Endothelial cell (in vitro differentiated cells): ENCODE measurements at regions not wholly inside any gene's neighbourhood (a gene's known extent, or its start where the extent isn't known, plus 50 kb on each side); places are given as distances from the start of the nearest gene placed in this dataset.
"Not testable (repeated sequence)": the region's sequence is repeated elsewhere in the genome, so short reads cannot be mapped to it uniquely, and the experiment has no call there.

Experiments
- DNase-seq: peaks from one replicate; pipeline ENCODE4 v3.0.0; 2021; ENCODE audit warnings: low spot score
- H3K27ac Mint-ChIP-seq: one replicate; pipeline ENCODE4 v1.8.0; 2021; ENCODE audit warnings: mixed read lengths, inconsistent platforms; ENCODE audit not compliant: unreplicated experiment
- H3K27me3 Mint-ChIP-seq: one replicate; pipeline ENCODE4 v1.8.0; 2021; ENCODE audit warnings: mild to moderate bottlenecking, moderate library complexity, mixed read lengths, inconsistent platforms; ENCODE audit not compliant: unreplicated experiment
- H3K36me3 Mint-ChIP-seq: one replicate; pipeline ENCODE4 v1.8.0; 2021; ENCODE audit warnings: mild to moderate bottlenecking, low read depth, mixed read lengths, inconsistent platforms; ENCODE audit not compliant: unreplicated experiment
- H3K4me1 Mint-ChIP-seq: one replicate; pipeline ENCODE4 v1.8.0; 2021; ENCODE audit warnings: mild to moderate bottlenecking, mixed read lengths, inconsistent platforms; ENCODE audit not compliant: unreplicated experiment
- H3K4me3 Mint-ChIP-seq: one replicate; pipeline ENCODE4 v1.8.0; 2021; ENCODE audit warnings: mild to moderate bottlenecking, mixed read lengths, inconsistent platforms; ENCODE audit not compliant: unreplicated experiment
- H3K9me3 Mint-ChIP-seq: one replicate; pipeline ENCODE4 v1.8.0; 2021; ENCODE audit warnings: mixed read lengths, inconsistent platforms; ENCODE audit not compliant: unreplicated experiment

GRCh38 chr17:20666689-20667088 is 87.2 kb downstream of the CDRT15L2 start:
- peak; percentile 27 for DNase-seq
- H3K4me1 Mint-ChIP-seq, result not testable (repeated sequence)

GRCh38 chr17:20667712-20668111 is 88.2 kb downstream of the CDRT15L2 start:
- H3K4me1 Mint-ChIP-seq, H3K27ac Mint-ChIP-seq, H3K36me3 Mint-ChIP-seq, H3K4me3 Mint-ChIP-seq, DNase-seq, H3K27me3 Mint-ChIP-seq, H3K9me3 Mint-ChIP-seq: not testable (repeated sequence)

More at GRCh38 chr17:20666689-20667088, 87.2 kb downstream of the CDRT15L2 start:
- H3K27ac Mint-ChIP-seq, H3K9me3 Mint-ChIP-seq, H3K27me3 Mint-ChIP-seq, H3K36me3 Mint-ChIP-seq, H3K4me3 Mint-ChIP-seq: not testable (repeated sequence)

GRCh38 chr17:20668316-20668715 is 88.8 kb downstream of the CDRT15L2 start:
- not testable (repeated sequence) for H3K36me3 Mint-ChIP-seq, H3K4me1 Mint-ChIP-seq, H3K9me3 Mint-ChIP-seq, H3K4me3 Mint-ChIP-seq, H3K27ac Mint-ChIP-seq, DNase-seq, H3K27me3 Mint-ChIP-seq

DNA sequence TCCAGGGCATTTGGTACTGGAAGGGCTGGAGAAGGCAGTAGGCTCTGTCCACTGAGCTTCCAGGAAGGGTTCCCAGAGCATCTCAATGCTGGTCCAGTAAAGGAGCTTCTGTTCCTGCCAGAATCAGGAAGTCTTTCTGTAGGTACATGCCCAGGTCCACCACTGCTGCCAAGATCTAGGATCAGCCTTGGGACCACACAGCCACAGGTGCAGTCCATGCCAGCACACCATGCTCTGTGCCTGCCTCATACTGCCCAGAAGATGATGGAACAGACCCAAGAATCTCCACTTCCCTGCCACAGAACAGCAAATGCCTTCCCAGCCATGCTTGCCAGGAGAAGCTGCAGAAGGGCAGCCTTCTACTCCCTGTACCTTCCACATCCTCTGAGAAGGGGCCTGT is 89.3 kb downstream of the CDRT15L2 start:
- H3K4me3 Mint-ChIP-seq, H3K36me3 Mint-ChIP-seq, H3K27ac Mint-ChIP-seq, H3K27me3 Mint-ChIP-seq, H3K9me3 Mint-ChIP-seq, H3K4me1 Mint-ChIP-seq, DNase-seq: not testable (repeated sequence)

- H3K36me3 Mint-ChIP-seq, DNase-seq, H3K4me1 Mint-ChIP-seq, H3K27me3 Mint-ChIP-seq, H3K9me3 Mint-ChIP-seq, H3K4me3 Mint-ChIP-seq, H3K27ac Mint-ChIP-seq: not testable (repeated sequence)
Measured at GRCh38 chr17:20670506-20670905, 91.0 kb downstream of the CDRT15L2 start.

DNA sequence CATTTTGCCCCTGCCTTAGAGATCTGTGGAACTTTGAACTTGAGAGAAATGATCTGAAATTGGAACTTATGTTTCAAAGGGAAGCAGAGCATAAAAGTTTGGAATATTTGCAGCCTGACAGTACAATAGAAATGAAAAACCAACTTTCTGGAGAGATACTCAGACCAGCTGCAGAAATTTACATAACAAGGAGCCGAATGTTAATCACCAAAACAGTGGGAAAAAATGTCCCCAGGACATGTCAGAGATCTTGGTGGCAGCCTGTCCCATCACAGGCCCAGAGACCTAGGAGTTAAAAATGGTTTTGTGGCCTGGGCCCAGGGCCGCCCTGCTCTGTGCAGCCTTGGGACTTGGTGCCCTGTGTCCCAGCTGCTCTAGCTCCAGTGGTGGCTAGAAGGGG is 94.8 kb downstream of the CDRT15L2 start:
- H3K4me1 Mint-ChIP-seq, H3K36me3 Mint-ChIP-seq, DNase-seq: not testable (repeated sequence)

GRCh38 chr17:20675707-20676106 is 96.2 kb downstream of the CDRT15L2 start:
- H3K4me3 Mint-ChIP-seq, H3K9me3 Mint-ChIP-seq, H3K4me1 Mint-ChIP-seq, H3K27me3 Mint-ChIP-seq, H3K36me3 Mint-ChIP-seq, H3K27ac Mint-ChIP-seq, DNase-seq: not testable (repeated sequence)

More for the DNA sequence above, 94.8 kb downstream of the CDRT15L2 start:
- not testable (repeated sequence) for H3K9me3 Mint-ChIP-seq, H3K4me3 Mint-ChIP-seq, H3K27me3 Mint-ChIP-seq, H3K27ac Mint-ChIP-seq

DNA sequence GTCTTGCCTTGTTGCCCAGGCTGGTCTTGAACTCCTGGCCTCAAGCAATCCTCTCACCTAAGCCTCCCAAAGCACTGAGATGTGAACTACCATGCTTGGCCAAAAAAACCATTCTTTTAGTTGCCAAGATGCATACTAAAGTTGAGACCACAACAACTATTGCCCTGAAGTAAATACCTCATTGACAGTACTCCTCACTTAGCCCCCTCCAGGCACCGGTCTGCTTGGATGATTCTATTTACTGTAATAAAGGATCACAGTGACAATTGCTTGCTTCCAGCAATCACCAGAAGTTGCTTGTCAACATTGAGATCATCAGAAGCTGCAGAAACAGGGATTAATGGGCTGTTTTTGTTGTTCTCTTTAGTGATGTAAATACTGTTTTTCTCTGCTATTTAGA is 97.1 kb downstream of the CDRT15L2 start:
- not testable (repeated sequence) for H3K4me3 Mint-ChIP-seq, H3K27me3 Mint-ChIP-seq, H3K9me3 Mint-ChIP-seq, H3K4me1 Mint-ChIP-seq, DNase-seq, H3K36me3 Mint-ChIP-seq, H3K27ac Mint-ChIP-seq

- not testable (repeated sequence) for H3K4me1 Mint-ChIP-seq, H3K27me3 Mint-ChIP-seq, H3K9me3 Mint-ChIP-seq, DNase-seq, H3K4me3 Mint-ChIP-seq, H3K27ac Mint-ChIP-seq, H3K36me3 Mint-ChIP-seq
Measured at GRCh38 chr17:20677469-20677868, 97.9 kb downstream of the CDRT15L2 start.

- not testable (repeated sequence) for DNase-seq, H3K36me3 Mint-ChIP-seq, H3K27me3 Mint-ChIP-seq, H3K4me1 Mint-ChIP-seq, H3K27ac Mint-ChIP-seq, H3K9me3 Mint-ChIP-seq, H3K4me3 Mint-ChIP-seq
Measured at GRCh38 chr17:20678424-20678823, 98.9 kb downstream of the CDRT15L2 start.

GRCh38 chr17:20681746-20682722 is 102.5 kb downstream of the CDRT15L2 start:
- not testable (repeated sequence) for H3K4me1 Mint-ChIP-seq, DNase-seq, H3K27me3 Mint-ChIP-seq, H3K27ac Mint-ChIP-seq, H3K36me3 Mint-ChIP-seq, H3K9me3 Mint-ChIP-seq, H3K4me3 Mint-ChIP-seq

DNA sequence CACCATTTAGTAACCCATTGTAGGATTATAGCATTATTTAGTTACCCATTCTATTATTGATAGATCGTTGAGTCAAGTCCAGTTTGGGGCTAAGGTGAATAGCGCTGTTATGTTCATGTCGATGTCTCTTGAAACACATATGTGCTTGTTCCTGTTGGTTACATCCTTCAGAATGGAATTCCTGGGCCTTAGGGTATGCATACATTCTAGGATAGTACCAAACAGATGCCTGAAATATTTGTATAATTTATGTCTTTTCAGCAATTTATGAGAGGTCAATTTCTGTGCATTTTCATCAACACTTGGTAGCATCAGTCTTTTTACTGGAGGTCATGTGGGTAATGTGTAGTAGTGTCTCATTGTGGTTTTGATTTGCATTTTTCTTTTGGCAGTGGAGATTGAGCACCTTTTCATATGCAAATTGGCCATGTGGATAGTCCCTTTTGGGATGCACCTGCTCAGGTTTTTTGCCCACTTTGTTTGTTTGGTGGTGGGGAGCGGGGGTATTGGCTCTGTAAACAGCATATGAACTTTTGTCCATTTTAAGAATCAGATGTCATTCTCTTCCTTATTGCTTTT is 104.2 kb downstream of the CDRT15L2 start:
- H3K36me3 Mint-ChIP-seq, H3K9me3 Mint-ChIP-seq, H3K27ac Mint-ChIP-seq, H3K4me1 Mint-ChIP-seq, H3K27me3 Mint-ChIP-seq, DNase-seq, H3K4me3 Mint-ChIP-seq: not testable (repeated sequence)
